HG03159 (cell line): ENCODE measurements at regions not wholly inside any gene's neighbourhood (a gene's known extent, or its start where the extent isn't known, plus 50 kb on each side); places are given as distances from the start of the nearest gene placed in this dataset.

Experiments used
- ATAC-seq: cut with Tn5 transposase; IDR thresholded peaks from one replicate; pipeline ENCODE4 v1.9.1; 2021; ENCODE audit warnings: mild to moderate bottlenecking, moderate library complexity; ENCODE audit not compliant: unreplicated experiment

- ATAC-seq: no peak
These were observed 112.8 kb downstream of the DSC3 start for GRCh38 chr18:30929718-30930117.

DNA sequence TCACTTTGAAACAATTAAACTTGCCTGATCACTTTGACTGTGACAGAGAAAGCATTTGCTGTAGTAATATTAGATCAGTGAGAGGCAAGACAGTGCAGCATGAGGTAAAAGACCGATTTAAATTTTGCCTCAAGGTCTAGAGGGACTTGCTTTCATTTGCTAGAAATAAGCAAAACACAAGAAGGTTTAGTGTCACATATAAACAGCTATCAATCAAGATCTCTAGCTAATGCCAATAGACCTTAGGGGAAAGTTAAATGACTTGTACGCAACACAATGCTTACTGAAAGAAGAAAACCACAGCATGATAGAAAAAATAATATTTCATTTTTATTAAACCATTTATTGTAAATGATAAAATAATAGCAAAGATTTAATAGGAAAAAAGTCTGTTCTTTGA lies 113.5 kb downstream of the DSC3 start:
- ATAC-seq: no peak

DNA sequence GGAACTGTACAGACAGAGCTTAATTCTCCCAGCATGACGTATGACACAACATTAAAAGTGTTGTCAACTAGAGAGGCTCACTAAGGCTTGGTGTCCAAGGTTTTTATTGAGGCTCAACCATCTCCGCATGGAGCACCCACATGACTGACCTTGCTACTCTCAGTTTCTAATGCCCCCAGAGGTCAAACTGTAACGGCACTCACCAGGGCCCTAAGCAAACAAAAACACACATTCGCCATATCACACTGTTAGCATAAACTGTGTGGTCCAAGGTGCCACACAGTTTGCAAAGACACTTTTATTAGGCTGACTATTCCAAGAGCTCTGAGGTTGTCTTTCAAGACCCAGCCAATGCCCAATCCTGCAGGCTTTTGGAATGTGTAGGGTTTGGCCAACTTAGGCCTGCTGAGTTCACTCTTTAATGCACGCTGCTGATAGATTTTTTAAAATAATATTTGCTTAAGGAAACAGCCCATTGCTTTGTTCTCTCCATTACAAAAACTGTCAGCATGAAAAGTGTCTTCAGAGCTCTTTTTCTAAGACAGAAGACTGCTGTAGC lies 114.9 kb downstream of the DSC3 start:
- no peak for ATAC-seq

- ATAC-seq: no peak
These were observed 115.5 kb downstream of the DSC3 start for GRCh38 chr18:30927042-30927441.

DNA sequence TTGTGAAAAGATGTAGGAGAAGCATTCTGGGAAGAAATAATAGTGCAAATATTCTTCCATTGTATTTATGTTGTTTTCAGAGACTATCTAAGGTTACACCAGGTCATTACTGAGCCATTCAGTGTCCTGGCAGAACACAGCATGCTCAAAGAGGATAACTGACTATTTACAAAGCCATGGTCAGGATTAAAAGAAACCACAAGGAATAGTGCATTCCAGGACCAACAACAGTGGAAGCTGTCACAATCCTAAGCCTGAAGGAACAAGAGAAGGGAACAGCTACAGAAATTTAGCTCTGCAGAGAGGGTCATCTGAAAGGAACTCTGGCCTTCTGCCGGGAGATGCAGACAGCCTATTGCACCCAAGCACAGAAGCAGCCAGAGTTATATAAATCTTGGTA lies 116.7 kb downstream of the DSC3 start:
- no peak for ATAC-seq

DNA sequence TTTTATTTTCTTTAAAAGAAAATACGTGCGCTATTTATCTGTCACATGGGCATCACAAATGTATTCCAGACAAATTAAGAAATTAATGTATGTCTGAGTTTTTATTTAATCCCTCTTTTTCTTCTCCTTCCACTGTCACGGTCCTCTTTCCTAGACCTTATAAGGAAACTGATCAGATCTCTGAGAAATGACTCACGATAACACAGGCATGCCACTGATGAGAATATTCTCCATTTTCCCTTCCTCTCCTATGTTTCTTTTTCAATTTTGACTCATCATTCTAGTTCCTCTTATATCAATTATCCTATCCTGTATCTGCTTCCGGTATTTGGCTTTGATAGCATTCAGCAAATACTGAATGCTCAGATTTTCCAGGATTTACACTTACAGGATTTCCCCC lies 121.8 kb downstream of the DSC3 start:
- no peak for ATAC-seq

DNA sequence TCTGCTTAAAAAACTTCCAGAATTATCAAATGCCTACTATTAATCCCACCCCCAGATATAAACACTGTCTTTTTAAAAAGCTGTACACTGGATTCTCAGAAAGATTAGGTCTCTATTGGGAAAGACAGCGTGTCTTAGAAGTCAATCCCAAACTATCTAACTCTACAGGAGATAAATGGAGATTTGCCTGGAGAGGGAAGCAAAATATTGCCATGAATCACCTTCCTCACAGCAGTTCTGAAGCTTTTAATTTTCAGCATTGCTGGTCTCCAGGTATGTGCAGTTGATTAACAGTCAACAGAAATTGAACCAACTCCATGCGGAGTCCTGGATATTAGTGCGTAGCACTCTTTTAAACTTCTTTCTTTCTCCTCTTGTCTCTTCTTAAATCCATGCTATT lies 122.2 kb downstream of the DSC3 start:
- no peak for ATAC-seq

GRCh38 chr18:30917651-30918050 lies 124.9 kb downstream of the DSC3 start:
- ATAC-seq: no peak

- no peak for ATAC-seq
These were observed 127.1 kb downstream of the DSC3 start for GRCh38 chr18:30915336-30915988.

DNA sequence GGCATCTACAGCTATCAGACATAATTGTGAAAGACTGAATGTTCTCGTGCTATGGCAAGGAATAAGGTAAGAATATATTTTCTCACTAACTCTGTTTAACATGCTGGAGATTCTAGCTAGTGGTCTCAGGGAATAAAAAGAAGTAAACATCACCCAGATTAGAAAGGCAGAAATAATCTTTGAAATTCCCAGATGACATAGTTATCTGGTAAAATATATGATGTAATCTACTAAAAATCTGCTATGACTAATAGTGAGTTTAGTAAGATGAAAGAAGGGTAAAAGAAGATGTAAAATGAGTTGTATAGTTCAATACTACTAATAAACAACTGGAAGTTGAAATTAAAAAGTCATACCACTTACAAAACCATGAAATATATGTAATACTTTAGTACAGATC lies 134.2 kb downstream of the DSC3 start:
- no peak for ATAC-seq

DNA sequence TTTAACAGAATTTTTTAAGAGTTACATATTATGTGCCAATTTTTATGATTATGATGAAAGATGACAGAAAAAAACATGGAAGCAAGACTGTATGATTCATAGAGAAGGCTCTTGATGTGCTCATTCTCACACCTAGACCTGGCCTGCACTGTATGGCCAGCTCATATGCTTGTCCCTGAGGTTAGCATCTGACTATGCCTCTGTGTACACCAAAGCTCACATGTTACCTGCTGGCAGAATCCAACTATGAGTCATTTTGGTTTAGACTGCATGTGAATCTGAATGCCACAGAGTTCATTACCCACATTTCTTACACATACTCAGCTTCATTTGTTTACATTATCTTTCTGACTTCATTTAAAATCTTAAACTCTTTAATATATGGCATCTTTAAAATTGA lies 139.0 kb downstream of the DSC3 start:
- no peak for ATAC-seq

DNA sequence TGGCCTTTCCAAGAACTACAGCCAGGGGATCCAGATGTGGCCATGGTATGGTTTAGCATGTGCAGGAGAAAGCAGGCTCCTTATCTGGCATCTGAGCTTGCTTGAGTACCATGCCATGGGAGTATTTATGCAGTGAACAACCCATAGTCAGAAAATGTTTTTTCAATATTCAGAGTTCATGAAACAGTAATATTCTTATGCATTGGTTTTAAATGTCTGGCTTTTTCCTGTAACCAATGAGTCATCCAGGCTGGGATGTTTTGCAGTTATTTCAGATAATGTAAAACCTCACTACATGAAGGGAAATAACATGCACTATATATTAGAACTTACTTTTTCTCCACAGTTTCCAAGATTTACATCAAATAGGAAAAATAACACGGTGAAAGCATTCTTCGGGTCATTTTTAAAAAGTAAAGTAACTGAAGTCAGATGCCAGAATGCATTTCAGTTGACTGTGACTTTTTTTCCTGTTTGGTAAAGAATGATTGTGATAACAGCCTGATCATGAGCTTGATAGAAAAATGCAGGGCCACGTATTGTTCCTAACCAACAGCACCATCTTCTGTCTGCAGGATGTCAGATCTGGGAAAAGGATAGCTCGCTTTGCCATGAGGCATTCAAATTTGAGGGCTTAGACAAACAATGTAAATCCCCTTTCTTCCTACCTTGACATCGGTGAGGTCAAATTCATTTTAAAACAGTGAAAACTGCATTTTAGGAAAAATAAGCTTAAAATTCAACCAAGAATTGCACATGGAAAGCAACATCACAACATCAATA lies 152.8 kb downstream of the DSC3 start:
- ATAC-seq: no peak

GRCh38 chr18:30888344-30888743 lies 154.2 kb downstream of the DSC3 start:
- ATAC-seq: no peak

DNA sequence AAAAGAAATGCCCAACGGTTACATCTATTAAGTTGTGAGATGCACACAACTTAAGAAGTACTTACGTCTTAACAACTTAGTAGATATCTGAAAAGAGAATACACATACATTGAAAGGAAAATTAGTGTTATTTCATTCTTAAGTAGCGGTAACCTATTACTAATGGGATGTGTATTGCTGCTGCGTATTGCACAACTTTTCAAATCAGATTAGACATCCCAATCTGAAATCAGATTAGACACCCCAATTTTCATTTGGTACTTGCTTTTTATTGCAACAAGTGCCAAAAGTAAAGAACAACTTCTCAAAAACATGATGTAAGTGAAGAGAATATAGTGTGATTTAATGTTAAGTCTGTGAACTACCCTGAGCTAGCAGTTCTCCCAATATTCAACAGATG lies 155.5 kb downstream of the DSC3 start:
- no peak for ATAC-seq

DNA sequence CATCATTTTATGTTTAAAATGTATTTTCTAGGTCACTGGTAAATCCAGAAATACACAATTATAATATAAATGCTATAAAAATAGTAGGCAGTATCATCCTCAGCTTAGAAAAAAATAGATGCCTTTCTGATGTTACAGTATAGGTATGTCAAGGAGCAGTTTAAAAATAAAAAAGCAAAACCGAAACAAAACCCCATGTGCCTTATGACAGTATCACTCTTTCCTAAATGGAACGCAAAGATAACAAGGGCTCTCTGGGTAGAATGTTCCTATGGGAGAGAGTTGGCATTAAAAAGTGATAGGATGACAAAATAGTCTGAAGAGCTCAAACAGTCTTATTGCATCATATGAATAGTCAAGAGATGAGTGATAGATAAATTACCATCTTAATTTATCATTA lies 172.1 kb downstream of the DSC3 start:
- ATAC-seq: no peak

DNA sequence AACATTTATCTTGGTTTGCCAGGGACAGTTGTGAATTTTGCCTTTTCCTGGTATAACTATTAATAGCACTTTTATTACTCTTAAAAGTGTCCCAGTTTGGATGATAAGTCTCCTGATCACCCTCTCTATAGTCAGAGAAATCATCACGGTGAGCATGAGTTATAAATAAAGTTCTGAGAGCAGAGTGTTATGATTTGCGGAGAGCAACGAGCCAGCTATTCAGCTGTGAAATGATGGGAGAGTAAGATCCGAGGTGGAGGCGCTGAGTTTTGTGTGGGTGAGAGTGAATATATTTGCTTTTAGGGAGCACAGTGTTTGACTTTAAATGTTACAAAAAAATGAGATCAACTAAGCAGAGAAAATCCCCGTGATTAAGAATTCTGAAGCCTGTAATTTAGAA lies 179.6 kb downstream of the DSC3 start:
- ATAC-seq: no peak

DNA sequence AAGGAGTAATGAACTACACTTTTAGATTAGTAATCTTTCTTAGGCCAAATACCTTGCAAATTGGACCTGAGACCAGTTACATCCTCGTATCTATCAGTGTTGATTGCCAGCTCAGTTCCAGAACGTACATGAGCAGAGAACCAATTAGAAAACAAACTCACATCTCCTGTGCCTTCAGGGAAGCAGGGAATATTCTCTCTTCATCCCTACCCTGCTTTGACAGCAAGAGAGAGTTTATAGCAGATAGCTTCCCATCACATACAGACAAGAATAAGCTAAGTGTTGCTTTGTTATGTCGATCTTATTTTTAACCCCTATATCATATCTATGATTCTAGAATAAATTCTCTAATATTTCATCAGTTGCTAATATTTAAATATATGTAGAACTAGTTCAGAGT lies 181.8 kb downstream of the DSC3 start:
- ATAC-seq: no peak

GRCh38 chr18:30859036-30859435 lies 183.5 kb downstream of the DSC3 start:
- no peak for ATAC-seq

GRCh38 chr18:30858560-30858959 lies 184.0 kb downstream of the DSC3 start:
- ATAC-seq: no peak

DNA sequence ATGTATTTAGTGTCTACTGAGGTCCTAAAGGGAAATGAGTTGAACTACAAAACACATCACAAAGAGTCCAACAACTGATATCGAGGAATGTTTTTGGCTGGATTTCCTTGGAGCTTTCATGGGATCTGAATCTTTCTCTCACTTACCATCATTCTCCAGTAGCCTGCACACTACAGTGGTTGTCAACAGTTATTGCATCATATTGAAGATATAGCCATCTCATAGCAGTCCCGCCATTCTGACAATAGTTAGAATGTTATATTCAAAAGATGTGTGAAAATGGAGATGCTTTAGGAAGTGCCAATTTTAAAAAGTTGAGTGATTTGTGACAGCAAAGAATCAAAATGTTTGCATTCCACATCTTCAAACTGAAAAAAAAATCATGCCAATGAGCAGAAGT lies 186.8 kb downstream of the DSC3 start:
- no peak for ATAC-seq

DNA sequence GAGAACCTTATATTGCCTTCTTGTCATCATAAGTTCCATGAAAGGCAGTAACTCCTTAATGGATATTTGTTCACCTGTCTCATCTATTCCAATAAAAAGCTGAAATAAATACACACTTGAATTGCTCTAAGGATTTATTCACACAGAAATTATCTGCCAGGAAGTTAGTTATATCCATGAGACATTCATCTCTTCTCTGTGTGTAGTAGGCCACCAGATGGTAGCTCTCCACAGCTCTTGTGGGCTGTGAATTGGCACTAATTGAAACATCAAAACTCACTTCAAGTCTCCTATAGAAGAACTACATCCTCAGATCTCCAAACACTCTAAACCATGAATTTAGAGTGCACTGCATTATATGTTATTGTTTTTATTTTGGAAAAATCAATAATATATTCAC lies 189.6 kb downstream of the DSC3 start:
- ATAC-seq: no peak

GRCh38 chr18:30852541-30852940 lies 190.0 kb downstream of the DSC3 start:
- ATAC-seq: no peak
